HL-60 (cell line): ENCODE measurements at regions not wholly inside any gene's neighbourhood (a gene's known extent, or its start where the extent isn't known, plus 50 kb on each side); places are given as distances from the start of the nearest gene placed in this dataset.

ENCODE experiments used
- CTCF ChIP-seq: IDR thresholded peaks from one replicate; pipeline ENCODE4 v1.5.1; 2011; ENCODE audit warnings: low read length, control low read depth, inconsistent platforms; ENCODE audit not compliant: insufficient read depth
- POLR2AphosphoS5 ChIP-seq: IDR thresholded peaks from 2 replicates; pipeline ENCODE4 v1.6.1; 2012; ENCODE audit warnings: low read depth

DNA sequence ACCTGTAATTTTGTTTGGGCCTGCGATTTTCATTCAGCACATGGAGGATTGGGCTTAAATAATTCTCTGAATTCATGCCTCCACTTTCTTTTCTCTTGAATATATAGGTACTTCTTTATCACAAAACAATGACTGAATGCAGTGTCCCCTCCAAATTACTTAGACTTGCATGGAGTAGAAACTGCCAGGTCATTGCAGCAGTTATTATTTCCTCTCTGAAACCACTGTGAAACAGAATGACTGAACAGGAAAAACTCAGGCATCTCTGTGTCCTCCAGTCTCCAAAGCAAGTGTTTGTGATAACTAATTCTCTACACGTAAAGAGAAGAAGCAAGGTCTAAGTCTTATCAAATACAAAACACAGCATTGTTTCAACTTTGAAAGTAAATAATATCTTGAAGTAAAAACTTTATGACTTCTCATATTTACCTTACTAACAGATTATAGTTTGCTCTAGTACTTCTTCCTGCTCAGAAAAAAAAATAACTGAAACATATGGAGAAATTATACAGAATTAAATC lies 144.5 kb upstream of the DIAPH2 start:
- no peak for TF ChIP-seq CTCF
- no peak for TF ChIP-seq POLR2AphosphoS5
